ENCODE measurements at regions not wholly inside any gene's neighbourhood (a gene's known extent, or its start where the extent isn't known, plus 50 kb on each side); places are given as distances from the start of the nearest gene placed in this dataset.

DNA sequence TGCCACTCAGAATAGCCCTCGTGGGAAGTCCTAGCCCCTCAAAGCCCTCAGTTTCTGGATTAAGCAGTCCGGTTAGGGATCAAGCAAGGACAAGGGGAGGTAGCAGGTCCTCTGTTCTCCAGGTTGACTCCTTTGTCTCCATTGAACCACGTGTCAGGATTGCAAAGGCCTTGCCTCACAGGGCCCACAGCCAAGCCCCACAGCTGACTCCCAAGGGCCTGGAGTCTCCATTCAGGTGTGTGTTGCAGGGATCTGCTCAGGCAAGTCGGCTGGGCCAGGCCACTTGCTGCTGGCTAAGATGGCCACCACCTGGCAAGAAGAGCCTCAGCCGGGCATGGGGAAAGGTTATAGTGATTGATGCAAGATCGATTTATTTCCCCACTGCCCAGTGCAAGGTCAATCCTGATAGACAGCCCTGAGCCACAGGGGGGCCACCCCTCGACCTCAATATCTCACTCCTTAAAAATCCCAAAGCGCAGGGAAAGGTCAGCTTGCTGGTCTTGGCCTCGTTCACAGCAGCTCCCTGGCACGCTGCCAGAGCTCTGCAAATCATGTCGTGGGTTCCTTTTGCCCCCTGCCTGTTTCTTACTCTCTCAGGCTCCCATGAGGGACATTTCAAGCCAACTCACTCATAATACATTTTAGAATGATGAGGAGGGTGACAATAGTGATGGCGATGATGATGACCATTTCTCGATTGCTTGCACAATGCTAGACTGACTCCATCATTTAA is 75.9 kb downstream of the EDN3 start:
- DNase-seq, result no peak

- no peak for DNase-seq
These were observed 76.6 kb downstream of the EDN3 start for GRCh38 chr20:59376998-59377397.

- no peak for DNase-seq
These were observed 77.4 kb downstream of the EDN3 start for GRCh38 chr20:59377842-59378241.

- DNase-seq, result no peak
These were observed 78.0 kb downstream of the EDN3 start for GRCh38 chr20:59378396-59378795.

- no peak for DNase-seq
These were observed 78.6 kb downstream of the EDN3 start for GRCh38 chr20:59378966-59379365.

DNA sequence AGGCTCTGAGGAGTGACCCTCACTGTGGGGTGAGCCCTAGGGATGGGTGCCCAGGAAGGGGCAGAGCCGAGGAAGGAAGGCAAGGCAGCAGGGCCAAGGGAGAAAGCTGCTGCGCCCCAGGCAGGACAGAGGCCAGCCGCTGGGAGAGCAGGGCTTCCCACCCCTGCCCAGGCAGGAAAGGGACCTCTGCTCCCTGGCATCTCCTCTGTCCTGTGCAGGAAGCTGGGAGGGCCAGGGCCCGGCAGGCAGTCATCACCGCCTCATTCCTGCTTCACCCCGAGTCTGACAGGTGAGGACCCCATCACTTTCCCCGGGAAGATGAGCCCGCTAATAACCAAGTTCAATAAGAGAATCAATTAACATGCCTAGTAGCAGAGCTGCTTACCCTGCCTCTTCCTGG is 81.3 kb downstream of the EDN3 start:
- DNase-seq, result no peak

GRCh38 chr20:59382157-59382725 is 81.8 kb downstream of the EDN3 start:
- no peak for DNase-seq

- no peak for DNase-seq
These were observed 82.5 kb downstream of the EDN3 start for GRCh38 chr20:59382907-59383306.

DNA sequence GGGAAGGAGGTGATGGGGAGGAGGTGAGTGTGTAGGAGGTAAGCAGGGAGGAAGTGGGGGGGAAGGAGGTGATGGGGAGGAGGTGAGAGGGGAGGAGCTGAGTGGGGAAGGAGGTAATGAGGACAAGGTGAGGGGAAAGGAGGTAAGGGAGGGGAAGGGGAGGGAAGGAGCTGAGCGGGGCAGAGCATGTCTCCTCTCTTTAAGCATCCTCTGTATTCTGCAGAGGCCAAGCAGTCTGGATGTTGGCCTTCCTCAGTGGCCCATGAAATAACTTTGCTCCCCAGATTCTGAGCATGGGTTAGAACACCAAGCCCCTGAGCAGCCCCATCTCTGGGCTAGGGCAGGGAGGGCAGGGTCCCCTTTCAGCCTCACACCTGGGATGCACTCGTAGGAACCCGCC is 84.6 kb downstream of the EDN3 start:
- DNase-seq, result no peak

DNA sequence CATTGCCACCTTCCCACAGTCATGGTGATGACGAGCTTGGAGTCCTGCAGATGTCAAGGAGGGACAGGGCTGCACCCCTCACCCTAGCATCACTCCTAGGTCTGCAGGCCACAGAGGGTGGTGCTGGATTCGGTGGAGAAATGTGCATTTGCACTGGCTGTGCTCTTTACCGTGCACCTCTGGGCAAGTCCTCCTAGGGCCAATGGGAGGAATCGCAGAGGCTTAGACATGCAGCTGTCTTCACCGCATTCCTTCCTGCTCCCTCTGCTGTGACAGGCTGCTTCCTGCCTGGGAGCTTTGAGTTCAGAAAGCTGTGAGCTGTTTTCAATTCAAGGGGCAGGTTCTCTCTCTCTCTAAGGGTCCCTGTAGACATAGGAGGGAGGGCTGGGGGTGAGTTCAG is 85.1 kb downstream of the EDN3 start:
- DNase-seq, result no peak

GRCh38 chr20:59386809-59387208 is 86.4 kb downstream of the EDN3 start:
- DNase-seq, result no peak

DNA sequence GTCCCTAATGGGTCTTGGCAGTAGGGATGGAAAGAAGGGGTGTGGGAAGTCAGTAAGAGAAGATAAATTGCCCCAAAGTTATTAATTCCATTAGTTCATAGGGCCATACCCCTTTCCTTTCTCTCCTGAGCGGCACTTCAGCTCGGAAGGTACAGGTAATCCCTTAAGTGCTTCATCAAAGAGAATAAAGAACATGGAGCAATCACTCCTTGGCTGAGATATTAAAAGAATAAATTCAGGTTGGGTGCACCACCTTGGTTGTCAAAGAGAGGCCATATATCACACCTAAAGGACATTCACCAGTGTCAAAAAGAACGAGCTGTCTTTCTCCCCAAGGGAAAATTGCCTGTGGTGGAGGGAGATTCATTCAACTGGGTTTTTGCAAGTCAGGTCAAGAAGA is 87.5 kb downstream of the EDN3 start:
- no peak for DNase-seq

DNA sequence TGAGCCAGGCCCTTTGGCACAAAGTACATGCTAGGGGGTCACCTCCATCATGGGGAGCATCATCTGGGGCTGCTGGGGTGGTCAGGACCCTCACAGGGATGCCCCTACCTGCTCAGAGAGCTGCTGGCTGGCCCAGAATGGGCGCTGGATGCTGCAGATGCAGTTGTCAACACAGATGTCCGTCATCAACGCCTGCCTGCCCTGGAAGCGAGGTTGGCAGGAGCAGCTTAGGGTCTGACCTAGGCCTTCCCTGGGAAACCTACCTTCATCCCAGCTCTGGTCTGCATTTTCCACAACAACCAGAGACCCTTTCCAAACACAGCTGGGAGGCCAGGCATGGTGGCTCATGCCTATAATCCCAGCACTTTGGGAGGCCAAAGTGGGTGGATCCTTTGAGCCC is 88.0 kb downstream of the EDN3 start:
- no peak for DNase-seq

GRCh38 chr20:59390437-59390836 is 90.0 kb downstream of the EDN3 start:
- no peak for DNase-seq

DNA sequence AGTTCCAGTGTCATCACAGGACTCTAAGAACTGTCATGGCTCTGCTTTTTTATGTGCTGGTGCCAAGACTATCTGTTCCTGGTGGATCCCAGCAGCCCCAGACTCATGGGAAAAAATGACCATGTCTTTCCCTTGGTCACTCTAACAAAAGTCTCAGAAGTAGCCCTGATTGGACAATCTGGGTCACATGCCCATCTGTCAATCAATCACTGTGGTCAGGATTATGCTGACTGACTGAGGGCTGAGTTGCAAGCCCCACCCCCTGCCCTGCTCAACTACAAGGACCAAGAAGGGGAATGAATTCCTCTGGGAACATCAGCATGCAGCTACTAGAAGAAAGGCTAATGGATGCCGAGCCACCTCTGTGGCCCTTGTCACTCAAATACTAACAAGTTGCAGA is 91.6 kb downstream of the EDN3 start:
- DNase-seq, result no peak

GRCh38 chr20:59392736-59393135 is 92.3 kb downstream of the EDN3 start:
- no peak for DNase-seq

GRCh38 chr20:59393142-59393541 is 92.7 kb downstream of the EDN3 start:
- DNase-seq, result no peak

DNA sequence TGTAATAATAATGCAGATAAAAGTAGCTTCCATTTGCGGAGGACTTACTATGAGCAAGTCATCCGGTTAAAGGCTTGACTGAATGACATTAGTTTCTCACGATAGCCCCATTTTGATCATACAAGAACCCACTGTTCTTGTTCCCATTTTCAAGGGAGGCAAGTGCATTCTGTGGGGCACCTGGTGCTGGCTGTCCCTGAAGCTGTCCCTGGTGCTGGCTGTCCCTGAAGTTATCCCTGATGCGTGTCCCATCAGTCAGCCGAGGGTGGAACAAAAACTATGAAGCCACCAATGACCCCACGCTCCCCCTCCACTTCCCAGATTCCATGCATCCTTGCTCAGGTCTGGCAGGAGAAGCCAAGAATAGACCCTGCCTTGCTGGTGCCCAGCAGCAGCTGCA is 95.3 kb downstream of the EDN3 start:
- DNase-seq, result no peak

GRCh38 chr20:59398537-59399205 is 98.3 kb downstream of the EDN3 start:
- no peak for DNase-seq

DNA sequence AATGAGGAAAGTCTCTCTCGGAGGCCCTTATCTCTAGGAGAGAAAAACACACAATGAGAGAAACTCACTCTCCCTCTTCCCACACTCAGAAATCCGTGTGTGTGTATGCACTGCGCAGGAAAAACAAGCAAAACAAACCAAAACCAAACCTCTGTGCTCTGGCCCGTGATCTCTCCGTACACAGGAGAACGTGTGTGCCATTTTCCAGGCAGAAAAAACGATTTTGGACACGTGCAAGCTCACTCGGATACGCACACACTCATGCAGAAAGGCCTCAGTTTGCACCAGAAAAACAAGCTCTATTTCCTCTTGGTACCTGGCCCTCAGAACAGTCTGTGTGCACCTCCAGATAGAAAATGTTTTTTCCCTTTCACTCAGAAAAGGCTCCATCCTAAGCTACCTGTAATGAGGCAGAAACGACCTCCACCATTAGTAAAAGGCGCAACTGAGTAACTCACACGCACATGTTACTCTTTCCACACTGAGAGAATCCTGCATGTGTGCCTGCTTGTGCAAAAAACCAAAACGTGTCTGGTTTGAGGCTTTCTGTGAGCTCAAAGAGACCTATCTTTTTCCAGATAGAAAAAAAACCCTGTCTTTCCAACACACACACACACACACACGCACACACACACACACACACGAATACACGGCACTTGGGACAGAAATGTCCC is 99.2 kb downstream of the EDN3 start:
- DNase-seq, result no peak

GRCh38 chr20:59400708-59401107 is 100.3 kb downstream of the EDN3 start:
- DNase-seq, result no peak

DNA sequence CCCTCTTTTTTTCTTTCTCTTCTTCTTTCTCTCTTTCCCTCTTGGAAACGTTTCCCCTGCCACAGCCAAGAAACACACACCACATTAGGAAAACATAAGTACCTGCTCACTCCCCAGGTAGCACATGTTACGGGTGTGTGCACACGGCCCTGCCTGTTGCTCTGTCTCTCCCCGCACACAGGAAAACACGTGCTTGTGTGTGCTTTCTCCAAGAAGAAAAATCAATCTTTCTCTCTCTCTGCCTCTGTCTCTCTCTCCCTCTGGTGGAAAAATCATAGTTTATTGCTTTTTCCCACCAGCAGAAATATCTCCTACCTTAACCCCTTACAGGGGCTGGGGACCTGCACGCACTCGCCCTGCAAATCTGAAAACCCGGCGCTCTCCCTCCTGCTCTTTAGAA is 102.3 kb downstream of the EDN3 start:
- no peak for DNase-seq

DNA sequence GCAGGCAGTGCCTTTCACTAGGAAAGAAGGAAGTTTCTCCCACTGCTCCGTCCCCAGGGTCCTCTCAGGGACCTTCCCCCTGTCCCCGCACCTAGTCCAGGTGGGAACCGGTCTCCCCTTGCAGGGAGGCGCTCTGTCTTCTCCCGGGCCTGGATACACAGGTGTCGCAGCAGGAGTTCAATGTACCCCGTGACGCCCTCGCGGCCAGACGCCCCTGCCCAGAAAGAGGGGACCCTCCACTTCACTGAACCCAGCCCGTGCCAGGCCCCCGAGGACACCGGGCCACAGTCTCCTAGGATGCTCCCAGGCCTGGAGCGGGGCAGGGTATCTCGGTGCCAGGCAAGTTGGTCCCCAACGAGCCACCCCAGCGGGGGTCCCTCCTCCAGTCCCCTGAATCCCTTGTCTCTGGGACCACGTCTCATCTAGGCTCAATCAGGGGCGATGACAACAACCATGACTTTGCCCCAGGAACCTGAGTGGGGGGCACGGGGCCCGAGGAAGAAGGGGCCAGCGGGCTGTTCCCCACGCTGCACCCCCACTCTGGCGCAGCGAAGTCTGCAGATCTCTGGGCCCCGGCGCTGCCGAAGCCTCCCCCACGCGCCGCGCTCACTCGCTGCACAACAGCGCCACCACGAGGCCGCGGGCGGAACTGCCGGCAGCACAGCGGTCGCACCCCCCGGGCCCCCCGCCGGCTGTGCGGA is 103.0 kb downstream of the EDN3 start:
- DNase-seq, result peak; percentile 58

Measured in activated effector memory CD4-positive, alpha-beta T cell treated with Interleukin-2 at 50 U/mL for 16 hours (primary cell).